Tibial nerve (tissue), 3 donors: ENCODE measurements at regions not wholly inside any gene's neighbourhood (a gene's known extent, or its start where the extent isn't known, plus 50 kb on each side); places are given as distances from the start of the nearest gene placed in this dataset.

Source experiments
- POLR2A ChIP-seq, 2 donors: fragments of 450-650 bp; IDR thresholded peaks; one replicate each; pipeline ENCODE4 v1.6.1; 2017; ENCODE audit warnings: antibody characterized with exemption in 2 of 2, mild to moderate bottlenecking in 2 of 2, moderate library complexity in 2 of 2
- TF ChIP-seq, protein P1 (sequence below), 5 experiments: fragments of 200-600 bp in 3 of 5; fragments of 450-650 bp in 2 of 5; sonication (generic) in 3 of 5; IDR thresholded peaks; one replicate each; pipeline ENCODE4 v1.5.1; 2016 to 2019; ENCODE audit warnings: antibody characterized with exemption in 5 of 5, mild to moderate bottlenecking in 3 of 5, moderate library complexity in 2 of 5

DNA sequence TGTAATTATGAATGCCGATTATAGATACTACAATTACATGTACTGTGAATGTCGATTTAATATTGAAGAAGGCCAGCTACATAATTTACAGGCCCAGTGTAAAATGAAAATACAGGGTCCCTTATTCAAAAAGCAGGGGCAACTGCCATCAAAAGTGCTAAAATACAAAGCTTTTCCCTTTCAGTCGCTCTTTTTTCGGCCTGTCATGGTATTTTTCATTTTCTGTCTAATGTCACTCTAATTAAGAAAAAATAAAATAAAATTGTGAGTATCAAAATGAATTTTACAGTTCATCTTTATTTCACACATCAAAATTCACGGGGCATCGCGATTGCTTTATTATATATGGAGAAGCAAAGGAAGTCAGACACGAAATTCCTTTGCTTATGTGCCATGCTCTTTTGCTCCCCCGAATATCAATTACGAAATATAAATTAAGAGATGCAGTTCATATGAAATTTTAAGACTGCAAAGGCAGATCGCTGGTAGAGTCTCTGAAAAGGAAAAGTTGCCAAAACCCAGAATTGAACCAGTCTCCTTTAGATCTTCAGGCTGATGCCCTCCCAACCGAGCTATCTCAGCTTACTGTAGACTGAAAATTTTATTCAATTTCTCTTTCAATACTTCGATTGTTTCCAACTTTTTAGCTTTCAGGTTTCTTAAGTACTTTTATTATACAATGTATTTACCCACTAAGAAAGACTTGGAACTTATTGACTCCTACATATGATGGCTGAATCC lies 197.0 kb downstream of the TRIM27 start:
- TF ChIP-seq POLR2A (IDR thresholded peaks at IDR 0.05): no peak
- TF ChIP-seq, protein P1, sequence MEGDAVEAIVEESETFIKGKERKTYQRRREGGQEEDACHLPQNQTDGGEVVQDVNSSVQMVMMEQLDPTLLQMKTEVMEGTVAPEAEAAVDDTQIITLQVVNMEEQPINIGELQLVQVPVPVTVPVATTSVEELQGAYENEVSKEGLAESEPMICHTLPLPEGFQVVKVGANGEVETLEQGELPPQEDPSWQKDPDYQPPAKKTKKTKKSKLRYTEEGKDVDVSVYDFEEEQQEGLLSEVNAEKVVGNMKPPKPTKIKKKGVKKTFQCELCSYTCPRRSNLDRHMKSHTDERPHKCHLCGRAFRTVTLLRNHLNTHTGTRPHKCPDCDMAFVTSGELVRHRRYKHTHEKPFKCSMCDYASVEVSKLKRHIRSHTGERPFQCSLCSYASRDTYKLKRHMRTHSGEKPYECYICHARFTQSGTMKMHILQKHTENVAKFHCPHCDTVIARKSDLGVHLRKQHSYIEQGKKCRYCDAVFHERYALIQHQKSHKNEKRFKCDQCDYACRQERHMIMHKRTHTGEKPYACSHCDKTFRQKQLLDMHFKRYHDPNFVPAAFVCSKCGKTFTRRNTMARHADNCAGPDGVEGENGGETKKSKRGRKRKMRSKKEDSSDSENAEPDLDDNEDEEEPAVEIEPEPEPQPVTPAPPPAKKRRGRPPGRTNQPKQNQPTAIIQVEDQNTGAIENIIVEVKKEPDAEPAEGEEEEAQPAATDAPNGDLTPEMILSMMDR (IDR thresholded peaks at IDR 0.05): no peak
